ENCODE measurements at regions not wholly inside any gene's neighbourhood (a gene's known extent, or its start where the extent isn't known, plus 50 kb on each side); places are given as distances from the start of the nearest gene placed in this dataset.
A peak's percentile ranks its signal among the peaks of the same experiment; 100 is the strongest.
"Not testable (repeated sequence)": the region's sequence is repeated elsewhere in the genome, so short reads cannot be mapped to it uniquely, and the experiment has no call there.

DNA sequence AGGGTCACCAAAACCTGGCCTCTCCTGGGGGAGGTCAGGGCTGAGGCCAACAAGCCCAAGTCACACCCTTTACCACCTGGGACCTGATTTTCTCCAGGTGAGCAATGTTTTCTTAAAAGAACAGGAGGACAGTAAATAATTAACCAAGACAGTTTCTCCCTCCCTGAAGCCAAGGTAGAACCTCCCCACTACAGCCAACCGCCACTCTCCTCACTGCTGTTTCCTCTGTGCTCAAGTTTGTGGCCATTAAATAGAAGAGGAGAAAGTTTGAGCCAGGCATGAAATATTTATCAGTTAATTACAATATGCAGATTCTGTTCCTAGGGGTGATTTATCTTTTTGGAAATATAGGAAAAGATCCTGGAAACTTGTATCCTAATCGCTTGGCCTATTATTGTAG is 150.6 kb upstream of the ANKRD20A1 start:
- H3K4me3 ChIP-seq (ENCODE audit: insufficient read depth, low read depth, low read length); H3K36me3 ChIP-seq (replicated peaks; ENCODE audit: control insufficient read depth, insufficient read depth, low read length); H3K27me3 ChIP-seq (ENCODE audit: control insufficient read depth, insufficient read depth, low read length); DNase-seq: not testable (repeated sequence)

DNA sequence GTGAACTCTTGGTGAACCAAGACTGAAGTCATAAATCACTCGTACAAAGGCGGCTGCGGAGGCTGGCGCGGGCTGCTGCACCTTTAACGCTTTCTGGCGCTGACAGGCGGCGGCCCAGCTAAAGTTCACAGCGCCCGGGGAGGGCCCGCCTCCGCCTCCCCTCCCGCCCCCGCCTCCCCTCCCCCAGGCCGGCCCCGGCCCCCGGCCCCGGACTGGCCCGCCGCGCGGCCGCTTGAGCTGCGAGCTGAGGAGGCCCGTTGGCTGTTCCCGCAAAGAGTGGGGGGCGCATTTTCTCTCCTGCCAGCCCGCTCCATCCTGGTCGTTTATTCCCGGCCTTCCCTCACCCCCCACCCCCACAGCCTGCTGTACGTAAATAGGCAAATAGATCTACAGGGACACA is 147.3 kb upstream of the ANKRD20A1 start:
- H3K4me3 ChIP-seq (ENCODE audit: insufficient read depth, low read depth, low read length); DNase-seq; H3K27me3 ChIP-seq (ENCODE audit: control insufficient read depth, insufficient read depth, low read length); H3K36me3 ChIP-seq (replicated peaks; ENCODE audit: control insufficient read depth, insufficient read depth, low read length): not testable (repeated sequence)

DNA sequence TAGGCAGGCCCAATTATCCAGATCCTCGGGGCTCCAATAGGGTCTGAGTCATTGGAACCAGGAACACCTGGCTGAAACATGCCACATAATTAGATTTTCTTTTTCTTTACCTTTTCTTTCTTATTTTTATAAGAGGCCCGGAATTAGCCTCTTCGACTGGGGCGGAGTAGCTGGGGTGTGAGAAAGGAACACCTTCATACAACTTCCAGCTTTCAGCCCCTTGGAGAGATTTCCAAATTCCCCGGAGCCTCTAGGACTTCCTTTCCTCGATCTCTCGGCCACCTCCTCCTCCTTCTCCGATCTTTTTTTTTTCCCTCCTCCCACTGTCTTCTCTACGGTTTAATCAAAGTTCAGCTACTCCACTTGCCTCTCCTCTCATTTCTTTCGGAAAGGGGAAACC is 146.8 kb upstream of the ANKRD20A1 start:
- not testable (repeated sequence) for DNase-seq; H3K36me3 ChIP-seq (replicated peaks; ENCODE audit: control insufficient read depth, insufficient read depth, low read length); H3K27me3 ChIP-seq (ENCODE audit: control insufficient read depth, insufficient read depth, low read length); H3K4me3 ChIP-seq (ENCODE audit: insufficient read depth, low read depth, low read length)

DNA sequence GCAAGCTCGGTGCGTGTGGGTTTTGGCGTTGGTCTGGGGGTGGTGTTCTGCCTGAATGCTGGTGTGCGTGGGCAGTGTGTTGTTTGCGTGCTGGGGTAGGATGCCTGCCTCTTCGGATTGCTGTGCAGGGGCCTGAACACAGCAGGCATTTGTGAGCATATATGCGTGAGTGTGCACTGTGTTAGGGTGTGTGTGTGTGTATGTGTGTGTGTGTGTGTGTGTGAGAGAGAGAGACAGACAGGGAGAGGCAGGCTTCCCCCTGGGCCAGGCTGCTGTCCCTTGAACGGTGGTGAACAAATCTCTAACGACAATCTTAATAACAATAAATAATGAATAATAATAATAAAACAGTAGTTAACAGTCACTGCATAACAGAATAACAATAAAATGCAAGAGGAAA is 145.8 kb upstream of the ANKRD20A1 start:
- H3K4me3 ChIP-seq (ENCODE audit: insufficient read depth, low read depth, low read length); H3K36me3 ChIP-seq (replicated peaks; ENCODE audit: control insufficient read depth, insufficient read depth, low read length); DNase-seq; H3K27me3 ChIP-seq (ENCODE audit: control insufficient read depth, insufficient read depth, low read length): not testable (repeated sequence)

DNA sequence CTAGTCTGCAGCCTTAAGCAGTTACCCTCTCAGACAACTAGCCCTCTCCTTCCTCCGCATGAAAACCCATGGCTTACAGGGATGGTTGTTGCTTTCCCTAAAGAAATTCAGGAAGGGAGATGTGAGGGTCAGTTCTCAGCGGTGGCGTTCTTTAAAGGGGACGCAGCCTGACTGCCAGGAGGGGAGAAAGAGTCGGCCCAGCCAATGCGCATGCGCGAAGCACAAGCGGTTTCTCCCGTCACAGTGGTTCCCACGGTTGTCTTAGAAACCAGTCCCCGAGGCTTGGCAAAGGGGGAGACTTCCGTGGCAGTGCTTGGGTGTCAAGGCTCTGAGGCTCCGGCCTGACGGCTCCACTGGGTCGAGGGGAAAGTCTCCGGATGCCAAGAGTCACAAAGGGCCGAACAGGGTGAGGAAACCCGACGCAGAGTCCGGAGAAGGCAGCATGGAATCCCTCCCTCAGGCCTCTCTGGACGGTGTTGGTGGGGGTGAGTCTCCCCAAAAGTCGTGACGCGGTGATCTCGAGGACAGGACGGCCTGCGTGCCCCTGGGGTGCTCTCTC is 140.8 kb upstream of the ANKRD20A1 start:
- H3K36me3 ChIP-seq (replicated peaks; ENCODE audit: control insufficient read depth, insufficient read depth, low read length); DNase-seq; H3K27me3 ChIP-seq (ENCODE audit: control insufficient read depth, insufficient read depth, low read length); H3K4me3 ChIP-seq (ENCODE audit: insufficient read depth, low read depth, low read length): not testable (repeated sequence)

DNA sequence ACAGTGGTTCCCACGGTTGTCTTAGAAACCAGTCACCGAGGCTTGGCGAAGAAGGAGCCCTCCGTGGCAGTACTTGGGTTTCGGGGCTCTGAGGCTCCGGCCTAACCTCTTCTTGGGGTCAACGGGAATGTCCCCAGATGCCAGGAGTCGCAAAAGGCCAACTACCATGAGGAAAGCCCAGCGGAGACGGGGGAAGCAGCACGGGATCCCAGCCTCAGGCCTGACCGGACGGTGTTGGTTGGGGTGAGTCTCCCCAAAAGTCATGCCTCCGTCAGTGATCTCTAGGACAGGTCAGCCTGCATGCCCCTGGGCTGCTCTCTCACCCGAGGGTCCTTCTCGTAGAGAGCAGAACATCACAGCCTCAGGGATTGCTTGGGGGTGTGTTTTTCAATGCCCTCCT is 138.2 kb upstream of the ANKRD20A1 start:
- H3K27me3 ChIP-seq (ENCODE audit: control insufficient read depth, insufficient read depth, low read length); DNase-seq; H3K4me3 ChIP-seq (ENCODE audit: insufficient read depth, low read depth, low read length); H3K36me3 ChIP-seq (replicated peaks; ENCODE audit: control insufficient read depth, insufficient read depth, low read length): not testable (repeated sequence)

DNA sequence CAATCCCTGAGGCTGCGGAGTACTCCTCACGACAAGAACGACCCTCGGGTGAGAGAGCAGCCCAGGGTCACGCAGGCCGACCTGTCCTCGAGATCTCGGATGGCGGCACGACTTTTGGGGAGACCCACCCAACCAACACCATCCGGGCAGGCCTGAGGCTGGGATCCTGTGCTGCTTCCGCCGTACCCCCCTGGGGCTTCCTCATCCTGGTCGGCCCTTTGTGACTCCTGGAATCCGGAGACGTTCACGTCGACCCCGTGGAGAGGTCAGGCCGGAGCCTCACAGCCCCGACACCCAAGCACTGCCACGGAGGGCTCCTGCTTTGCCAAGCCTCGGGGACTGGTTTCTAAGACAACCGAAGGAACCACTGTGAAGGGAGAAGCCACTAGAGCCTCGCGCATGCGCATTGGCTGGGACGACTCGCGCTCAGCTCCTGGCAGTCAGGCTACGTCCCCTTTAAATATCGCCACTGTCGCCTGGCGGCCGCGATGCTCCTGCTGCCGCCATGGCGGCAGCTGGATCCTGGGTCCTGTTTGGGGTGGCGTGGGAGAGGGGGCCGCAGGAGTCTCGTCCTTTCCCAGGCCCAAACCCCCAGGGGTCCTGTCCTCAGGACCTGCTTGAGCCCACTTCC is 136.2 kb upstream of the ANKRD20A1 start:
- H3K36me3 ChIP-seq (replicated peaks; ENCODE audit: control insufficient read depth, insufficient read depth, low read length); H3K4me3 ChIP-seq (ENCODE audit: insufficient read depth, low read depth, low read length); H3K27me3 ChIP-seq (ENCODE audit: control insufficient read depth, insufficient read depth, low read length); DNase-seq: not testable (repeated sequence)

DNA sequence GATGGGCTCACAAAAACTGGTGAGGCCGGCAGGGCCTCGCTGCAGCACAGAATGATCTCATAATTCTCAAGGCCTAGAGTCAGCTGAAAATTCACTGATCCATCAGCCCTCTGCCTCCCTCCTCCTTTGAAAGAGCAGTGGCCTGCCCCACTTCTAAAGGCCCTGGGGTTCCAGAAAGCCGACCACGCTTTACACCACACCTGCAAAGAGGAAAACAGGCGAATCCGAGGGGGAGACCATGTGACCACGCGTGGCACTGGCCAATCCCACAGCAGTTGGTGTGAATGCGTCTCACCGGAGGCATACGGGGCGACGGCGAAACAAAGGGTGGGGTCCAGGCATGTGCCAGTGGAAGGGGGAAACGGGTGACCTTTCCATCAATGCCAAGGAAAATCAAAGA is 135.5 kb upstream of the ANKRD20A1 start:
- H3K27me3 ChIP-seq (ENCODE audit: control insufficient read depth, insufficient read depth, low read length); DNase-seq; H3K36me3 ChIP-seq (replicated peaks; ENCODE audit: control insufficient read depth, insufficient read depth, low read length): not testable (repeated sequence)
- peak overlapping the region; percentile 28 for H3K4me3 ChIP-seq (ENCODE audit: insufficient read depth, low read depth, low read length)

DNA sequence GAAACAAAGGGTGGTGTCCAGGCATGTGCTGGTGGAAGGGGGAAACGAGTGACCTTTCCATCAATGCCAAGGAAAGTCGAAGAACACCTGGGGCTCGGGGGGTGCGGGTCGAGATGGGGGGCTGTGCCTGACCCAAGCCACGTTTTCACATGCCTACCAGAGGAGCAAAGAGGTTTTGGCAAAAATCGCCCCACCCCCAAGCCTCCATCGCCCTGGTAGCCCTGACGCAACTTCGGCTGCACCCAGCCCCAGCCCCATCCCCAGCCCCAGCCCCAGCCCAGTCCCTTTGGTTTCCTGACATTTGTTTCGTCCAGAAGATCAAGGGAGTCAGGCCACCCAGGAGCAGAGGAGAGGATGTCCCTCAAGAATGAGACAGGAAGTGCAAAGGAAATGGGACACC is 133.8 kb upstream of the ANKRD20A1 start:
- DNase-seq; H3K4me3 ChIP-seq (ENCODE audit: insufficient read depth, low read depth, low read length); H3K36me3 ChIP-seq (replicated peaks; ENCODE audit: control insufficient read depth, insufficient read depth, low read length); H3K27me3 ChIP-seq (ENCODE audit: control insufficient read depth, insufficient read depth, low read length): not testable (repeated sequence)

DNA sequence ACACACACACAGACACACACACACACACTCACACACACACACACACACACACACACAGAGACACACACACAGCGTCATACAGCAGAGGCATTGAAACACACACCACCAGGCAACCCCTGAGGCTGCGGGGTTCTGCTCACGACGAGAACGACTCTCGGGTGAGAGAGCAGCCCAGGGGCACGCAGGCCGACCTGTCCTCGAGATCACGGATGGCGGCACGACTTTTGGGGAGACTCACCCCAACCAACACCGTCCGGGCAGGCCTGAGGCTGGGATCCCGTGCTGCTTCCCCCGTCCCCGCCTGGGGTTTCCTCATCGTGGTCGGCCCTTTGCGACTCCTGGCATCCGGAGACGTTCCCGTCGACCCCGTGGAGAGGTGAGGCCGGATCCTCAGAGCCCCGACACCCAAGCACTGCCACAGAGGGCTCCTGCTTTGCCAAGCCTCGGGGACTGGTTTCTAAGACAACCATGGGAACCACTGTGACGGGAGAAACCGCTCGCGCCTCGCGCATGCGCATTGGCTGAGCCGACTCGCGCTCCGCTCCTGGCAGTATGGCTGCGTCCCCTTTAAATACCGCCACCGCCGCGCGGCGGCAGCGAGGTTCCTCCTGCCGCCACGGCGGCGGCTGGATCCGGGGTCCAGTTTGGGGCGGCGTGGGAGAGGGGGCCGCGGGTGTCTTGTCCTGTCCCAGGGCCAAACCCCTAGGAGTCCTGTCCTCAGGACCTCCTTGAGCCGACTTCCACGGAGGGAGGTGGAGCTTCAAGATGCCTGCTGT is 132.3 kb upstream of the ANKRD20A1 start:
- H3K4me3 ChIP-seq (ENCODE audit: insufficient read depth, low read depth, low read length); DNase-seq; H3K36me3 ChIP-seq (replicated peaks; ENCODE audit: control insufficient read depth, insufficient read depth, low read length); H3K27me3 ChIP-seq (ENCODE audit: control insufficient read depth, insufficient read depth, low read length): not testable (repeated sequence)

DNA sequence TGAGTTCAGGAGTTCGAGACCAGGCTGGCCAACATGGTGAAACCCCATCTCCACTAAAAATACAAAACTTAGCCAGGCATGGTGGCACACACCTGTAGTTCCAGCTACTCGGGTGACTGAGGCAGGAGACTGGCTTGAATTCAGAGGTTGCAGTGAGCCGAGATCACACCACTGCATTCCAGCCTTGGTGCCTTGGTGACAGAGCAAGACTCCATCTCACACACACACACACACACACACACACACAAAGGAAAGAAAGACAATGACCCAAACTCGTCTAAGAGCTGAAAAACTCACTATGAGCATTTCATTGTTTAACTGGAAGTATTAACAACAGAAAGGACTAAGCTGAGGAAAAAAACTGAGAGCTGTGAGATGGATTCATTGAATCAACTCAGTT is 95.6 kb upstream of the ANKRD20A1 start:
- H3K36me3 ChIP-seq (replicated peaks; ENCODE audit: control insufficient read depth, insufficient read depth, low read length); DNase-seq; H3K27me3 ChIP-seq (ENCODE audit: control insufficient read depth, insufficient read depth, low read length); H3K4me3 ChIP-seq (ENCODE audit: insufficient read depth, low read depth, low read length): not testable (repeated sequence)

DNA sequence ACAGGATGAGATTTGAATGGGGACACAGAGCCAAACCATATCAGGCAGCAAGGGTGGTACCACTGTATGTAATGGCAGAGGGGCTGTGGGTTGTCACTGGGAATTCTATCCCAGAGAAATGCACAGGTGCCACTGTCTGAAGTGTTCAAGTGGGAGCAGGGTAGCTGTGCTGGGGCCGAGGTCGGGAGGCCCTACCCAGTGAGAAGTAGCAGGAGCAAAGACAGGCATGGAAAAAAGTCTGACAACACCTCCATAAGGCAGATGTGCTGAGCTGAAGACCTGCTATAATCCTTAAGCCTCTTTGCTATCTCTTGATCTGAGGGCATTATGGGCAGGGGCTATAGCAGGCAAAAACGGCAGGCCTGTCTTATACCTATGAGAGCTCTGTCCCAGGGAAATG is 86.9 kb upstream of the ANKRD20A1 start:
- not testable (repeated sequence) for H3K4me3 ChIP-seq (ENCODE audit: insufficient read depth, low read depth, low read length)

DNA sequence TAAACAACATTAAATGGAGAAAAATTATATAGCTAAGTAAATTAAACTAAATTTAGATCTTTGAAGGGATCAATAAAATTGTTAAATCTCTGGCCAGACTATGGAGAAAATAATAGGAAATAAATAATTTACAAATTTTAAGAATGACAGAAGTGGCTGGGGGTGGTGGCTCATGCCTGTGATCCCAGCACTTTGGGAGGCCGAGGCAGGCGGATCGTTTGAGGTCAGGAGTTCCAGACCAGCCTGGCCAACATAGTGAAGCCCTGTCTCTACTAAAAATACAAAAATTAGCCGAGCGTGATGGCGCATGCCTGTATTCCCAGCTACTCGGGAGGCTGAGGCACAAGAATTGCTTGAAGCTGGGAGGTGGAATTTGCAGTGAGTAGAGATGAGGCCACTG is 58.6 kb upstream of the ANKRD20A1 start:
- H3K27me3 ChIP-seq (ENCODE audit: control insufficient read depth, insufficient read depth, low read length); DNase-seq: not testable (repeated sequence)

More for the DNA sequence above, 86.9 kb upstream of the ANKRD20A1 start:
- not testable (repeated sequence) for DNase-seq; H3K27me3 ChIP-seq (ENCODE audit: control insufficient read depth, insufficient read depth, low read length); H3K36me3 ChIP-seq (replicated peaks; ENCODE audit: control insufficient read depth, insufficient read depth, low read length)

More for the DNA sequence above, 58.6 kb upstream of the ANKRD20A1 start:
- H3K4me3 ChIP-seq (ENCODE audit: insufficient read depth, low read depth, low read length); H3K36me3 ChIP-seq (replicated peaks; ENCODE audit: control insufficient read depth, insufficient read depth, low read length): not testable (repeated sequence)

All from H7 (cell line).